Erythroblast (primary cell): ENCODE measurements at regions not wholly inside any gene's neighbourhood (a gene's known extent, or its start where the extent isn't known, plus 50 kb on each side); places are given as distances from the start of the nearest gene placed in this dataset.

Source experiments
- GATA1 ChIP-seq: IDR thresholded peaks from 2 replicates; pipeline ENCODE4 v1.6.1; 2011; ENCODE audit warnings: low read depth, mild to moderate bottlenecking, control low read depth, low read length, moderate library complexity
- POLR2A ChIP-seq: IDR thresholded peaks from 2 replicates; pipeline ENCODE4 v1.6.1; 2011; ENCODE audit warnings: mild to moderate bottlenecking, low read length

GRCh38 chr12:18887368-18887767, 149.4 kb downstream of the CAPZA3 start:
- no peak for TF ChIP-seq POLR2A
- no peak for TF ChIP-seq GATA1
